ENCODE measurements at regions not wholly inside any gene's neighbourhood (a gene's known extent, or its start where the extent isn't known, plus 50 kb on each side); places are given as distances from the start of the nearest gene placed in this dataset.

- DNase-seq = no peak
Observed at GRCh38 chr16:7089751-7090150, 242.9 kb upstream of the RBFOX1 start.

GRCh38 chr16:7088711-7089110 lies 243.9 kb upstream of the RBFOX1 start:
- DNase-seq = no peak

- no peak for DNase-seq
Observed at GRCh38 chr16:7086822-7087616, 245.6 kb upstream of the RBFOX1 start.

- no peak for DNase-seq
Observed at GRCh38 chr16:7085776-7086175, 246.9 kb upstream of the RBFOX1 start.

- no peak for DNase-seq
Observed at GRCh38 chr16:7083096-7083495, 249.5 kb upstream of the RBFOX1 start.

GRCh38 chr16:7077636-7078035 lies 255.0 kb upstream of the RBFOX1 start:
- no peak for DNase-seq

GRCh38 chr16:7074715-7075114 lies 257.9 kb upstream of the RBFOX1 start:
- DNase-seq = no peak

GRCh38 chr16:7057458-7057857 lies 275.2 kb upstream of the RBFOX1 start:
- no peak for DNase-seq

GRCh38 chr16:7055443-7055842 lies 277.2 kb upstream of the RBFOX1 start:
- no peak for DNase-seq

- no peak for DNase-seq
Observed at GRCh38 chr16:7051591-7052349, 280.9 kb upstream of the RBFOX1 start.

- no peak for DNase-seq
Observed at GRCh38 chr16:7044331-7044730, 288.3 kb upstream of the RBFOX1 start.

GRCh38 chr16:7038475-7038874 lies 294.2 kb upstream of the RBFOX1 start:
- DNase-seq = no peak

- no peak for DNase-seq
Observed at GRCh38 chr16:7037495-7037894, 295.1 kb upstream of the RBFOX1 start.

- DNase-seq = no peak
Observed at GRCh38 chr16:7031031-7031430, 301.6 kb upstream of the RBFOX1 start.

- no peak for DNase-seq
Observed at GRCh38 chr16:7027401-7027800, 305.2 kb upstream of the RBFOX1 start.

GRCh38 chr16:7026639-7027038 lies 306.0 kb upstream of the RBFOX1 start:
- DNase-seq = no peak

GRCh38 chr16:7025616-7026190 lies 306.9 kb upstream of the RBFOX1 start:
- peak; percentile 15 to 23 for DNase-seq

- DNase-seq = no peak
Observed at GRCh38 chr16:7021653-7022275, 310.9 kb upstream of the RBFOX1 start.

GRCh38 chr16:7017006-7017662 lies 315.5 kb upstream of the RBFOX1 start:
- no peak for DNase-seq

- no peak for DNase-seq
Observed at GRCh38 chr16:7014756-7015155, 317.9 kb upstream of the RBFOX1 start.

GRCh38 chr16:7013990-7014389 lies 318.7 kb upstream of the RBFOX1 start:
- DNase-seq = no peak

GRCh38 chr16:7004266-7004665 lies 328.4 kb upstream of the RBFOX1 start:
- DNase-seq = no peak

GRCh38 chr16:6993544-6993943 lies 339.1 kb upstream of the RBFOX1 start:
- DNase-seq = no peak
